Activated CD4-positive, alpha-beta T cell treated with anti-CD3 and anti-CD28 coated beads, Interleukin-2, amount 50 U/mL, for 1 hour (primary cell): ENCODE measurements at regions not wholly inside any gene's neighbourhood (a gene's known extent, or its start where the extent isn't known, plus 50 kb on each side); places are given as distances from the start of the nearest gene placed in this dataset.
"Not testable (repeated sequence)": the region's sequence is repeated elsewhere in the genome, so short reads cannot be mapped to it uniquely, and the experiment has no call there.

ENCODE experiments used
- DNase-seq: peaks from one replicate; pipeline ENCODE4 v3.0.0-alpha.2; 2020

GRCh38 chr1:157367870-157368269 lies 184.4 kb downstream of the FCRL5 start:
- no peak for DNase-seq

GRCh38 chr1:157367091-157367739 lies 185.1 kb downstream of the FCRL5 start:
- DNase-seq = no peak

- no peak for DNase-seq
These were observed 187.7 kb downstream of the FCRL5 start for GRCh38 chr1:157364612-157365011.

- no peak for DNase-seq
These were observed 188.6 kb downstream of the FCRL5 start for GRCh38 chr1:157363660-157364140.

- DNase-seq = no peak
These were observed 192.3 kb downstream of the FCRL5 start for GRCh38 chr1:157360023-157360390.

- no peak for DNase-seq
These were observed 192.8 kb downstream of the FCRL5 start for GRCh38 chr1:157359314-157360022.

GRCh38 chr1:157357111-157357510 lies 195.2 kb downstream of the FCRL5 start:
- no peak for DNase-seq

GRCh38 chr1:157356601-157357000 lies 195.7 kb downstream of the FCRL5 start:
- DNase-seq = no peak

GRCh38 chr1:157353546-157353945 lies 198.8 kb downstream of the FCRL5 start:
- no peak for DNase-seq

- no peak for DNase-seq
These were observed 199.4 kb downstream of the FCRL5 start for GRCh38 chr1:157352817-157353408.

- no peak for DNase-seq
These were observed 200.1 kb downstream of the FCRL5 start for GRCh38 chr1:157352216-157352615.

GRCh38 chr1:157351800-157352199 lies 200.5 kb downstream of the FCRL5 start:
- not testable (repeated sequence) for DNase-seq

- no peak for DNase-seq
These were observed 203.5 kb downstream of the FCRL5 start for GRCh38 chr1:157348538-157349480.

GRCh38 chr1:157347506-157347905 lies 204.8 kb downstream of the FCRL5 start:
- DNase-seq = no peak

GRCh38 chr1:157337785-157338184 lies 199.6 kb upstream of the ETV3 start:
- not testable (repeated sequence) for DNase-seq

GRCh38 chr1:157335056-157335455 lies 196.9 kb upstream of the ETV3 start:
- DNase-seq = no peak

GRCh38 chr1:157334041-157334440 lies 195.8 kb upstream of the ETV3 start:
- no peak for DNase-seq

GRCh38 chr1:157330177-157330576 lies 192.0 kb upstream of the ETV3 start:
- not testable (repeated sequence) for DNase-seq

- not testable (repeated sequence) for DNase-seq
These were observed 189.9 kb upstream of the ETV3 start for GRCh38 chr1:157328120-157328519.

GRCh38 chr1:157326173-157326859 lies 188.1 kb upstream of the ETV3 start:
- no peak for DNase-seq

GRCh38 chr1:157325220-157325619 lies 187.0 kb upstream of the ETV3 start:
- DNase-seq = no peak

GRCh38 chr1:157321972-157322371 lies 183.8 kb upstream of the ETV3 start:
- DNase-seq = not testable (repeated sequence)
